HG03571 (cell line): ENCODE measurements at regions not wholly inside any gene's neighbourhood (a gene's known extent, or its start where the extent isn't known, plus 50 kb on each side); places are given as distances from the start of the nearest gene placed in this dataset.

ENCODE experiments used
- ATAC-seq: cut with Tn5 transposase; IDR thresholded peaks from one replicate; pipeline ENCODE4 v1.9.1; 2021; ENCODE audit not compliant: unreplicated experiment

DNA sequence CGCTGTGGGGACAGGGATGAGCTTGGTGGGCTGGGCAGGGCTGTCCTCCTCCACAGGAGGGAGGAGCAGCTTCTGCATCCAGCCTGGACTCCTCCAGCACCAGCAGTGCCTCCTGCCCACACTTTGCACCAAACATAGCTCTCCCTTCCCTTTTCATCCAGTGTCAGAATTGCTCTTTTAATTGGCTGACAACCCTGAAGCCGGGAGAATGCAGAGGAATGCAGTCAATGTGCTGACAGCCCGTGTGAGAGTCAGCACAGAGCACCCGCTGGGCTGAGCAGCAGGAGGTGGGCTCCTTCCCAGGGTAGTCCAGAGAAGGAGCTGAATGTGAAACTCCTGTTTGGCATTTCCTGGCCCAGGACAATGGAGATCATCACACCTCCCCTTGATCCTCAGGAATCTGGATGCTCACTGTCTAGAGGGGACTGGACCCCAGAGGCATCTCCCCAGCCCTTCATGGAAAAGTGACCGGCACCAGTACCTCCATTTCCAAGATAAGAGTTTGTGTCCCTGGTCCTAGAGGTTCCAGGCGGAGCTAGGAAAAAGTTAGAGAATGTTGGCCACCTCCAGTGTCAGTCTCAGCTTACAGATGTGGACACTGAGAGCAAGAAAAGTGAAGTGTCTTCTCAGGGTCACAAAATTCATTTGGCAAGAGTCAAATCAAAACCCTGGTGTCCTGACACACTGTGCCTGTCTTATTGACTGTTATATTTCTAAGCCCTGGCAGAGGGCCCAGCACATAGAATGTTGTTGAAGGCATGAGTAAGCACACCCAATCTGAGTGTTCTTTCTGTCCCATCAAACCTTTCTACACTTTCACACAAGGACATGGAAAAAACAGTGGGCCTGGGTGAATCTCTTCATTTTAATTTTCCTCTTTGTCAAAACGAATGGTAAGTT lies 202.1 kb downstream of the SNX18 start:
- ATAC-seq: no peak

- no peak for ATAC-seq
Observed at GRCh38 chr5:54718656-54719055, 201.1 kb downstream of the SNX18 start.

- no peak for ATAC-seq
Observed at GRCh38 chr5:54717870-54718269, 200.3 kb downstream of the SNX18 start.

GRCh38 chr5:54717459-54717858 lies 199.9 kb downstream of the SNX18 start:
- no peak for ATAC-seq

DNA sequence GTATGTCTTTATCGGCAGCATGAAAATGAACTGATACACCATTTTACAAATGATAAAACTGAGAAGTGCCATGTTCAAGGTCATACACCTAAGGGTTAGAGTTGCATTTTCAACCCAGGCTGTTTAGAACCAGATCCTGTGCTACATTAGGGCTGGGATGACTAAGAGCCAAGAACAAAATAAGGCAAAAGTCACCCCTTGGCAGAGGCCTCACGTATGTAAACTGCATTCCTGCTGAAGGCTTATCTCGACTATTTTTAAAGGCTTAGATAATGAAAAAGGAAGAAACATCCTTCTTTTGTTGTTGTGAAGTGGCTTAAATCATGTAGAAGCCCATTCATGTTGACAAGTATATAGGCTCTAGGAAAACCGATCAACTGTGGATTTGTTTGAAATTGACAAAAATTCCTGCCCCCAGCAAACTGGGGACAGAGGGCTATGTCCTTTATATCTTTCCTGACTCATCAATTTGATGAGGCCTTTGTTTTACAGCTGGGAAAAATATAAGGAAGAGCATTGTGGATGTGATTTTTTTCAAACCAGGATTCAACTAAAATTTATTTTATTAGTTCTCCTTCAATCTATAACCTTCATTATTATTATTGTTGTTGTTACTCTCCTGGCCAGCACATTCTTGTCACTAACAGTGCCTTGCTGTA lies 196.5 kb downstream of the SNX18 start:
- no peak for ATAC-seq

- no peak for ATAC-seq
Observed at GRCh38 chr5:54709096-54709495, 191.5 kb downstream of the SNX18 start.

- no peak for ATAC-seq
Observed at GRCh38 chr5:54707841-54708240, 190.3 kb downstream of the SNX18 start.

GRCh38 chr5:54705994-54706653 lies 188.6 kb downstream of the SNX18 start:
- no peak for ATAC-seq

DNA sequence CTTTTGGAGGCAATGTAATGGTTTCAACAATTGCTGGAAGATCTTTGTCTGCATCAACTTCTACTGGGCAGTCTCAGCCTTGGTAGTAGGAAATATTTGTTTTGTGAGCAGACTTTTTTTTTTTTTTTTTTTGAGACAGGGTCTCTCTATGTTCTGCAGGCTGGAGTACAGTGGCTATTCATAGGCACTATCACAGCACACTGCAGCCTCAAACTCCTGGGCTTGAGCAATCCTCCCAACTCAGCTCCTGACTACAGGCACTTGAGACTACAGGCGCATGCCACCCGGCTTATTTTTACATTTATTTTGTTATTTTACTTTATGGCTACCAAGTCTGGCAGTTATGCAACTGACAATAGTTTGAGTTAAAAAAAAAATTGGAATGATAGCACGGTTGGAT lies 187.3 kb downstream of the SNX18 start:
- ATAC-seq: no peak

DNA sequence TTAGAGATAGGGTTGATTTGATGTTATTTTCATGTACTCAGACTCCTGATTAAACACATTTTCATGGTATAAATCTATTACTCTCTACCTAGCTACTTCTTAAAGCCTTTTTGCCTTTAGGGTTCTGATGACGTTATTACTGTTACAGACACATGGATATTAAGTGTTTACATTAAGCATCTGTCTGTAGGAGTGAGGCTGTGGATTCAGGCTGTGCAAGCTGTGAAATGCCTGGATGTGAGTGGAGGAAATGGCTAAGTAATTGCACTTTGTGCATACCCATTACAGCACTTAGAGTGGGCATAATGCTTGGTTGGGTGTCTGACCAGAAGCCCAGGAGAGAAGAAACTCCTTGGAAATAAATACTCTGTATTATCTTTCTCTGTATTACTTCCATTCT lies 186.8 kb downstream of the SNX18 start:
- ATAC-seq: no peak

- ATAC-seq: no peak
Observed at GRCh38 chr5:54703565-54704255, 186.2 kb downstream of the SNX18 start.

DNA sequence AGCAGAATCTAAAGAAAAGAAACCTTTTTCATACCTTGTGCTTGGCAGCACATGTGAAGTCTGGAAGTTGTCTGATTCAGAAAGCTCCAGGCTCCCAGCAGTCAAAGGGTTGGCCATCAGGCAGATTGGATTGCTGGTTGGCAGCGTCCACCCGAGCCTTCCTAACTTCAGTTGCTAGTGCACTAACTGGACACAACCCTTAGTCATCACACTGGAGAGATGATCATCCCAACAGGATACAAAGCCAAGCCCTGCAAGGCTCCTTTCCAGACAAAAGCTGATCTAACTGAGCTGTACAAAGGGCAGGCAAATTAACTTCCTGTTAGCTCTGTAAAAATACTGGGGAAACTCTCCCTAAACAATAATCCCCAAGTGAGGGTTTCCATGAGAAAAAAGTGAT lies 185.6 kb downstream of the SNX18 start:
- ATAC-seq: no peak

DNA sequence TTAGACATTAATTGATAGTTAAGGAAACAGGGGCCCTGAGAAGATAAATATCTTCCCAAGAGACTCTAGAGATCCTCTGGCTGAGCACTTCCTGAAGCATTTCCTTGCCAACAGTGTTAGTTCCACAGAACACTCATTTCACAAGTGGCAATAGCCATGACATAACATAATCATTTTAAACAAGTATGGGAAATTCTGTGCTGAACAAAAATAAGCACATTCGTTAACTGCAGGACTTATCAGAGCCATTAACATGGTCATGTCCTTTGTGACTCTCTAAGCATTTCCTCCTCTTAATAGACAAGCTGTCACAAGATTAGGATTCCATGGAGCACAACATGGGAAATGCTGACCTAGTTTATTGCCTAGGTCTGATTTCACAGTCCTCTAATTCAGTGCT lies 184.9 kb downstream of the SNX18 start:
- ATAC-seq: no peak

DNA sequence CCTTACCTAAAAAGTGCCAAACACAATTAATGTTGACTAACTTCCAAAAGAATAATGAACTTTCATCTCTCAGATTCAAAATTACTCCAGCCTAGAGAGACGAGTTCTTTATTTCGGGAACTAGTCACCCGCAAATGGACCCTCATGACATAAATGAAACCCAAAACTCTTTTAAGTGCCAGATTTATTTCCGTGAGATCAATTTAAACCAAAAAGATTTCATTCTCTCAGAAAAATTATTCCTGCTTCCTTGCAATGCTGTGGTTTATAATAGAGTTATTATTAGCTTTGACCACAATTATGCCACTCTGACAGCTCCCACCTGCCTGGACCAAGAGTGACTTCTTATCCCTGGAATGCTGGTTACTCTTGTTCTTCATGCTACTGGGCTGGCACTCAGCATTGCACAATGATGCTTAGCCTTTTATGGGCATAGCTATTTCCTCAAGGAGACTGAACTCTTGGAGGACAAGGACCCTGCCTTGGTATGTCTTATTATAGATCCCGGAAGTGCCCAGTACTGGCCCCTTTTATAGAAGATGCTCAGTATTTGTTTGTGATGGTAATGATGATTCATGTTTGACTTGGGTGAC lies 183.5 kb downstream of the SNX18 start:
- ATAC-seq: no peak

DNA sequence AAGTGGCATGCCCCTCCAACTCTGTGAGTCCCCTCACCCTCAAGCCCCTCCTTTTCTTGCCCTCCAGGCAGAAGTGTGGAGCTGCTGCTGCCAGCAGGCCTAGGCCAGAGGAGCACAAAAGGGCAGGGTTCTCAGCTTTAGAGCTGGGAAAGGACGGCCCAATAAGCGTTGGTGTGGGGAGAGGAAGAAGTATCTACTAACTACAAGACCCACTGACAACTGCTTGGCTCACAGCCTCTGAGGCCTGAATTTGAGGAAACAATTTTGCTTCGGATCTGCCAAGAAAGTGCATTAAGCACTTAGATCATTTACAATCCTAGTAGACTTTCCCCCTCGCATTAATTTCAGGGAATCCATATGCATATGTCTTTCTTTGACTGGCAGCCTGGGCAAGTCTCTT lies 179.4 kb downstream of the SNX18 start:
- ATAC-seq: no peak

GRCh38 chr5:54696346-54696745 lies 178.8 kb downstream of the SNX18 start:
- ATAC-seq: no peak

DNA sequence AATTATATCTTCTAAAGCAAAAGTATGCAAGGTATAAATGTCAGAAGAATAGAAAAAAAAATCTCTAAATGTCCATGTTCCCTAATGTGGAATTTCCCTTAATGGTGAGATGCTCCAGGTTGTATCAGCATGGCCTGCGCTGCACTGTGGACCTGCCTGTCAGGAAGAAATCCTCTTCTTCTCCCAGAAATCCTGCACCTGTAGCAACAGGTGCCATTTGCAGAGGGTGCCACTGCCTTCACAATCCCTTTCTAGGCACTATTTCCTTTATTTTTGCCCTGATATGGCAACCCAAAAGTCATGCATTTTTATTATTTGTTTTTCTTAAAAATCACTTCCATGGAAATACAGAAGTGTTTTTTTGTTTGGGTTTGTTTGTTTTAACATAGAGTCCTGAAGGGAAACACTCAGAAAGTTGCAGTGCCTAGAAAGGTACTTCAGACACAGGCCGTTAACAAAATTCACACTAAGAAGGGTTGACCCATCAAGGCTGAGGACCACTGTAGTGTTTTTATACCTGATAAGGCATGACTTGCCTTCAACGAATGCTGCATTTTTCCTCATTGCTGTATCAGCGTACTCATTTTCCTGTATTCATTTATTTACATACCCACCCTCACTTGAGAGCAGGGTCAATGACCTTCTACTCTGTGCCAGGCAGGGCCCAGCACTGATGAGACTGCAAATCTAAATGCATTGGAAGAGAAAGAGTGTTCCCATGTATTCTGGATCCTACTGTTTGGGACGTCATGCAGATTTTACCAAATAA lies 177.8 kb downstream of the SNX18 start:
- ATAC-seq: no peak

DNA sequence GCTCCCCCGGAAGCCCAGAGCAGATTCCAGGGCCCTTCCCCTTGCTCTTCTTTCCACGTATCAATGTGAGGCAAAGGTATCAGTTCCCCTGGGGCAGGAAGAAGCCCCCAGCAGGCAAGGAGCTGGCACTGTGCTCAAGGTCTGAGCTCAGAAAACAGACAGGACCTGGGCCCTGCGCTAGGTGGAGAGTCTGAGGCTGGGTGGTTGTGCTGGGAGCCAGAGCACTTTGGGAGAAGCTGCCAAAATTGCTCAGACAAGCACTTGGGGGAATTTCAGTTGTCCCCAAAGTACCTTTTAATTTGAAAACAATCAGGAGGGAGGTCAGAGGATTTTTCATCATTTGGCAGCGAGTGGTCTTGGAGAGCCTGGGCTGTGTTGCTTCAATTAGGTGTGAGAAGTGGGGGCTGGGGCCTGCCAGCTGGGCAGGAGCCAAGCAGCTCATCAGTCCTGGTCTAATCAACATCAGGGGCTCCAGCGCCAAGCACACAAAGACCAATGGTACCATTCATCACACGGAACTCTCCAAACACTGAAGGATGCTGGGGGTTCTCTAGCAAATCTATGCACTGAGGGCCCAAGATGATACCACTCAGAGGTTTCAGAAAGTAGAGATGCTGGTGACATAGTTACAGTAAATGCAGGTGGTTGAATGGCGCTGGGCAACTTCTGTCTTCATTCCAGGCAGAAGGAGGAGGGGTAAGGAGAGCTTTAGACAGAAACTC lies 176.5 kb downstream of the SNX18 start:
- ATAC-seq: no peak

GRCh38 chr5:54692631-54693030 lies 175.1 kb downstream of the SNX18 start:
- no peak for ATAC-seq

GRCh38 chr5:54691656-54692055 lies 174.1 kb downstream of the SNX18 start:
- ATAC-seq: no peak
